Endometrium (tissue), 2 donors: ENCODE measurements at regions not wholly inside any gene's neighbourhood (a gene's known extent, or its start where the extent isn't known, plus 50 kb on each side); places are given as distances from the start of the nearest gene placed in this dataset.

Experiments used
- FAIRE-seq: peaks from 2 replicates; lab custom pipeline; 2012; peaks lifted over from hg19 to GRCh38; lab: Jason Lieb, UNC
- donor health status: control.
- donor health status: control.

DNA sequence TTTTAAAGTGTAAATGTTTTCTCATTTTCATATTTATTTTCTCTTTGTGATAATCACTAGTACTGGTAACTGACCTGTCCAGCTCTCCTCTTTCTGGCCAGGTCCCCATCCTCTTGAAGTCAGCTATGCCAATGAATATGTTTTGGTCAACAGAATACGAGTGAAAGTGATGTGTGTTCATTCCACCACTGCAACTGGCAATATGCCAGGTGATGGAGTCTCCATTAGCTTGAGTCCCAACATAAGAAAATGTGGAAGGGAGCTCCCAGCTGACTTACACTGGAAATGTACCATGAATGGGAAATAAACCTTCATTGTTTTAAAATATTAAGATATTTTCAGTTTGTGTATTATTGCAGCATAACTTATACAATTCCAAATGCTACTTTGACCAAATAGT lies 75.8 kb downstream of the CCDC34 start:
- no peak for FAIRE-seq

DNA sequence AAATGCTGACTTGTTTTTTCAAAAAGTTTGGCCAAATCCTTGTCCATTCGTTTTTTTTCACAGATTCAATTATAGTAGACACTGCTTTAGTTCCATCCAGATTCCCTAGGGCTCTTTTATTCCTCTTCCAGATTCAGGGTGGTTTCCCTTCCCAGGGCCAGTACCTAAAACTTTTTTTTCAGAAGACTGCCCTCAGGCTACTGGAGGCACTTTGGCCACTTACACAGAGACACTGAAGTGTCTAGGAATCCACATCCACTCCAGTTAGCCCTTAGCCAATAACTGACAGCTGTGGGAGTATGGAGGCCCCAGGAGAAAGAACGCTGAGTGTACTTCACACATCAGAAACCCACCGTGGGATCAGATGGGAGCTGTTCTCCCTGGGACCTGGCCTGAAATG lies 77.3 kb downstream of the CCDC34 start:
- no peak for FAIRE-seq

DNA sequence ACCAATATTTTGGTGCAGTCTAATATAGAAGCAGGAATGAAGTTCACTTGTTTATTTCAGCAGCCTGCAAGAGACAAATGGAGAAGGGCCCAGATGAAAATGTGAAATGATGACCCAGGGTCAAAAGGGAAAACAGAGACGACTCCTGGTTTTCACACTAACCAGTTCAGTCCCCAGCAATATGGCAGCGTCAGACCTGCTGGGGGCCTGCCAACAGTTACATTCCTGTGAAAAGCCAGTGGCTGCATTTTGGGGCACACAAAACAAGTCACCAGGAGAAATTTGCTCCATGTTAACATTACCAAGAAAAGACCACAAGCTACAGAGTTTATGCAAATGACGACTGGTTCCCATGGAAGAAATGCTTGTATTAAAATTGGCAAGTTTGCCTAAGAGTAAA lies 80.2 kb downstream of the CCDC34 start:
- no peak for FAIRE-seq

DNA sequence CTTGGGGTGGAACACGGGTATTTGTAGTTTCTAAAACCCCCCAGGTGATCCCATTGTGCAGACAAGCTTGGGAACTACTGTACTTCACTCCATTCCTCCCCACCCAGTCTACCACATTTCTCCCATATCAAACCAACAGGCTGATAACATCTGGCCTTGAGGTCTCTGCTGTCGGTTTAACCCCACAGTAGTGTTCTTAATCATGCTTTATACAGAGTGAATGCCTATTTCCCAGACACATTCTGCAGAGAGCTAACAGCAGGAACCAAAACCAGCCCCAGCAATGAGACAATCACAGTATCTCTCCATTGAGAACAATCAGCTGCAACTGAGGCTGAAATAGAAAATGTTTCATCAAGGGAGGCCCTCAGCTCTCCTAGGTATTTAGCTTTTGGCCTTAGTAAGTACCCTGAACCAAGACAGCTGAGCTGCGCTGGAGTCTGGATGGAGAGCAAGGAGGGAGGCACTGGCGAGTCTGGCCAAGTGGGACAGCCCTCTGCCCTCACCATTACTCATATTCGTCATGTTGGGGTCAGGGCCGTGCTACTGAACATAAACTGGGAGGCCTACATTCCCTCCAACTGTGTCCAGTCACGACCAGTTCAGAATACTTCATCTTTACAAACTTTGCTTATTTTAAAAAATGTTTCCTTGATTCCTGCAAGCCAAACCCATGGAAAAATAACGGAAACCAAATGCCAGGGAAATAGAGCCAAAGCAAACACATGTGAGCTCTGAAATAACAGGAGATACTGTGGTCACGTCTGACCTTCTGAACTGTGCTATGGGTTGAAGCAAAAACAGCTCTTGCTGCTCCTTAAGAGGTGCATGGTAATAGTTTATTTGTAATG lies 81.0 kb downstream of the CCDC34 start:
- FAIRE-seq: no peak

DNA sequence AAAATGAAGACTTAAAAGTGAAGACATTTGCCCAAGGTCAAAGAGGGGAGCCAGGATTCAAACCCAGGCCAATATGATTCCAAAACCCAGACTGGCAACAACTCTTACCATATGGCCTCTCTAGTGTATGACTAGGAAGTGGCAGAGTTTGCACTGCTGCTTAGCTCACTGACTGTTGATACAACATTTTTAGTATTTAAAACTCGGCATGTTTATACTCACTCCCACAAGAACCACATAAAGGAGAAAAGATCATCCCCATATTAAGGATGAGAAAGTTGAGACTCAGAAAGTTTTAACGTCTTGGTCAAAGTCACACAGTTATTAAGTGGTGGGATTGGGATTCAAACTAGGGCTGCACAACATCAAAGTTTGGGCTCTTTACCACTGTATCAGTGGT lies 81.7 kb downstream of the CCDC34 start:
- FAIRE-seq: no peak

DNA sequence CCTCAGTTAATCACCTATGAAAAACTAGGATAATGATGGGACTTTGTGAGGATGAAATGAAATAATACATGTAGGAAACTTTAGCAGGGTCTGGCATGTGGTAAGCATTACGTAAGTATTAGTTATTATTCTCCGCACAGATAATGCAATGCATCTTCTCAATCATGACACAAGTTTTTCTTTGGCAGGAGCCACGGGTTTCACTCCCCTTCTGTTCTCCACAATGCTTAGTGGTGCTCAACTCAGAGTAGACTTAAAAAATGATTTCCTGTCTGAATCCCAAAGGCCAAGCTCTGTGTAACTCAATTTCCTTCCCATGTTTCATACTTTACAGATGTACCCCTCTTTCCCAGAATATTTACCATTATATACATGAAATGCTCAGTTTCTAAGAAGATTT lies 82.9 kb downstream of the CCDC34 start:
- FAIRE-seq: no peak

DNA sequence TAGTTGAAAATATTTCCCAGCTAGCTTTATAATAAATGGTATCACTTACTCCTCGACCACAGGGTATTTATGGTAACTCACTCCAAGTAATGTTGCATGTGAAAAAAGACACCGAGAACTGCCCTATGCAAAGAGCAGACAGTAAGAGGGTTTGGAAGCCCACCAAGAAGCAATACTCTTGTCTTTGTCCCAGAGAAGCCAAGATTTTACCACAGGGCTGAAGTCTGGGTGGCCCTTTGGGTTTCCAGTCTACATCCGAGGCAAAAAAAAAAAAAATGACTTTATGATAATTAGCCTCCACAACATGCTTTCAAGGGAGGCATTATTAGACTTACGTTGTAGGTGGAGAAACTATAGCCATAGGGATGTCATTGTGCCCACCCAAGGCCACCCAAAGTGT lies 83.6 kb downstream of the CCDC34 start:
- FAIRE-seq: no peak

DNA sequence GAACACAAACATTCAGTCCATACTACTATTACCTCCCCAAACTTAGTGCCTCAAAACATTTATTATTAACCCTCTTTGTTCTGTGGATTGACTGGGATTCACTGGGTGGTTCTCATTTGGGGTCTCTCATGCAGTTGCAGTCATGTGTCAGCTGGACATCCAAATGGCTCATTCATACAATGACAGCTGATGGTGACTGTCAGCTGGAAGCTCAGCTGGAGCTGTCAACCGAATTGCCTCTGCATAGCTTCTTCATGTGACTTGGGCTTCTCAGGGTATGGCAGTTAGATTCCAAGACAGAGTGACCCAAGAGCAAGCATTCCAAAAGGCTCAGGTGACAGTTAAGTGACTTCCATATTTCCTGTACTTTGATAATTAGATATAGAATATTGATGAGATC lies 85.2 kb downstream of the CCDC34 start:
- no peak for FAIRE-seq

DNA sequence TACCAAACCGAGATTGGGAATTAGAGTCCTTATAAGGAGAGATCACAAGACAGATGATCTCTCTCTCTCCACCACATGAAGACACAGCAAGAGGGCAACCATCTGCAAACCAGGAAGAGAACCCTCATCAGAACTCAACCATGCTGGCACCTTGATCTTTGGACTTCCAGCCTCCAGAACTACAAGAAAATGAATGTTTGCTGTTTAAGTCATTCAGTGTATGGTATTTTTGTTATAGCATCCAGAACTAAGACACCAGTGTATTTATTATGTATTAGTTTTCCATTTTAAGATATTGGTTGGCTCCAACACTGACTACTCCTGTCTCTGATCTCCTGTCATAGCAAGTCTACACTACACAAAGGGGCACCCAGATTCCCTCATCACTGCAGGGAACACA lies 86.9 kb downstream of the CCDC34 start:
- no peak for FAIRE-seq

DNA sequence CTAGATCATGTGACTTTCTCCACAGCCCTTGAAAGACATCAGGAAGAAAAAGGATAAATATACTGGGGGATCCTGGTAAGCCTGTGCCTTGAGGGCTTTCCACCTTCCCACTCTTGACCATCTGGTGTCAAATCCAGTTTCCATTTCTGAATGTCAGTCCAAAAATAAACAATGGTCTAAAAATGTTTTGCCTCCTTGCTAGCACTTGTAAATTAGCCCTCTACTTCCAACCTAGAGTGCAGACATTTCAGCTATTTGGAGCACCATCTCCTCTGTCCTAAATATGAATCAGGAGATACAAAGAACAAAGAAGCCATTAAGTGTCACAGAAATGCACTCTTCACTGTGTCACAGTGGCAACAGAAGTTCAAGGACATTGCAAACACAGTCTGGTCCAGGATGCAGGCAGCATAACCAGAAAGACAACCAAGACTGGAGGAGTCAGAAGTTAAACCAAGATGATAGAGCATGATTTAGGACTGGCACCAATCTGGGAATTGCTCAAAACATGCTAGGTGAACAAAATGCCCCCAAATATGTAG lies 88.1 kb downstream of the CCDC34 start:
- FAIRE-seq: no peak

DNA sequence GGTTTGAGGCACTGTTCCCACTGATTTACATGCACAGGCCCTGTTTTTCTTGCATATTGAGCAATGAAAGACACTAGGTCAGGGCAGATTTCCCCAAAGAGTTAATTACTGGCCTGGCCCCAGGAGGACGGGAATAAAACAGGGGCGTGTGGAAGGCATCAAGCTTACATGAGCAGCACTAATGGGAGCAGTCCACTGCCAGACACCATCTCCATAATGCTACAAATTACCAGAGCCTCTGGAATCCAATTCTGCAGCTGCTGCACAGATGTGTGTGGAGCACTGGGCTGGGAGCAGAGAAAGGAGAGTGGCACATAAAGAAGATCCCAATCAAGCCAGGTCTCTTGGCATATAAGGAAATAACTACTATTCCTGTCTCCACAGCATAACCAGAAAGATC lies 96.9 kb downstream of the CCDC34 start:
- FAIRE-seq: no peak

DNA sequence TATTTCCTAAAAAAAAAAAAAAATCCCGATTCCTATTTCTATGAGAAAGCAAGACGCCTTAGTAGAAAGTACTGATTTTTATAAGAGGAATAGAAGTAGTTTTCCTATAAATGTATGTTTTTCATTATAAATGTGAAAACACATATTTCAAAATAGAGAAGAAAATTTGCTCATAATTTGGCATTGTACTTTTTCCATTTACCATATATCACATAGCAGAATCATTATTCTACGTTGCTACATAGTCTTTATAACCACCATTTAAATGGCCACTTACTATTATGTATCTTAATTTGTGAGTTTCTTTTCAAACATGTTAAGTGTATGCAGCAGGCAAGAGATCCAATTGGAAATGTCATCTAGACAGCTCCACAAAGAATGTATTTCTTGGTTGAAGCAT lies 99.0 kb downstream of the CCDC34 start:
- FAIRE-seq: no peak

DNA sequence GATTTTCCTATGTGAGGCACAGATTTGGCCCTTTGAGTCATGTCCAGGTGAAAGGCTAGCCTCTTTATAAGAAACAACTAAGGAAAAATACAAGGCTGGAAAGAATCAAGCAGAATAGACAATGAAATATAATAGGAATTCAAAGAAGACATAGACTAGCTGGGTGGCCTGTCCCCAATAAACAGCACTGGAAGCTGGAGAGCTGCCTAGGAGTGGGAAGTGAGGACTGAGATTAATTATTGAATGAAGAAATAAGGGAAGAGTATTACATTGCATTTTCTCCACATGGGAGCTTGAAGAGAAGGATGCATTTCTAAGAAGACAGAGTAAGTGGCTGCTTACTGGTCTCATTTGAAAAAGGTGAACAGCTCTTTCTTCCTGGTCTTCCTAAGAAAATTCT lies 100.0 kb downstream of the CCDC34 start:
- no peak for FAIRE-seq

DNA sequence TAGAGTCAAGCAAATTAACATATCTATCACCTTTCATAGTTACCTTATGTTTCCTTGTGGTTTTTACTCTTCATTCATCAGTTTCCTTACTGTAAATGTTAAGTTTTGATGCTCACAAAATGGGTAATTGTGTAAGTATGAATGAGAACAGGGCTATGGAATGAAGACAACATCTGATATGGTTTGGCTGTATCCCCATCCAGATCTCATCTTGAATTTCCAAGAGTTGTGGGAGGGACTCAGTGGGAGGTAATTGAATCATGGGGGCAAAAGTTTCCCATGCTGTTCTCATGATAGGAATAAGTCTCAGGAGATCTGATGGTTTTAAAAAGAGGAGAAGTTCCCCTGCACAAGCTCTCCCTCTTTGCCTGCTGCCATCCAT lies 107.6 kb downstream of the CCDC34 start:
- FAIRE-seq: no peak

DNA sequence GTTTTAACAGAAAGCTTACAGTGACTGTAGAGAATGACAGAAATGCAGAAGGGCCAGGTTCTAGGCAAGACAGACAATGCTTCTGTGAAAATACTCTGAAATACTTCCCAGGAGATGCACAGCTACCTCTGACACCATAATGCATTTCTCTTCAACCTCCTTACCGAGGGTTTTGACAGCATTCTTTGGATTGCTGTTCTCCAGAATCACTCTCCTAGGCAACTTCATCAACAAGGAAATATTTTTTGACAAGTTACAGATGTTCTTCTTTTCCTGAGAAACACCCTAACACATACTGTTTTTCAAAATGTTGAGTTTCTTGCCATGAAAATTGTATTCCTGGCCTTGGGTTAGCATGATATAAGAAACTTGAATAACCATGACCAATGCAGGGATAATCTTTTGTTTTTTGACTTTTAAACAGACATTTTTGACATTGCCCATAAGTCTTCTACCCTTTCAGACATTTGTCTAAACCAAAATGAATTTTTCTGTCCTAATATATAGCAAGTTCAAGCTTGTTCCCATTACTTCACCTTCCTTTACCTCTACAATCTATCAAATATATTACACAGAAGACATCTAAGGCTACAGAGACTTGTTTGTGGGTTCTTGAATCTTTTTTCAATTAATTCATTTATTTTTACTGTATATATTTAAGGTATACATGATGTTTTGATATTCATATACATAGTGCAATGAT lies 108.1 kb downstream of the CCDC34 start:
- FAIRE-seq: no peak

DNA sequence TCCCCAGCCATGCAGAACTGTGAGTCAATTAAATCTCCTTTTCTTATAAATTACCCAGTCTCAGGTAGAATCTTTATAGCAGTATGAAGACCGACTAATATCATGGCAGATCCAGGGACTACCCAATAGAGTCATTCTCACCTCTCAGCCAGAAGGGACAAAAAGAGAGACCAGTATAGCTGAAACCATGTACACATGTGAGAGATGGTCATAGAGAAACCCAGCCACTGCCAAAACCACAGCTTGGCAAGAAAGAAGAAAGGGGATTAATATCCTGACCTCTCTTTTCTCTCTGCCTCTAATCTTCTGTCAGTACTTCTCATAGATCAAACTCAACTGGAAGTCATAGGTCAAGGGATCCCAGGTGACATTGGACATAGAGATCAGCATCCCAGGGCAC lies 109.8 kb downstream of the CCDC34 start:
- FAIRE-seq: no peak

DNA sequence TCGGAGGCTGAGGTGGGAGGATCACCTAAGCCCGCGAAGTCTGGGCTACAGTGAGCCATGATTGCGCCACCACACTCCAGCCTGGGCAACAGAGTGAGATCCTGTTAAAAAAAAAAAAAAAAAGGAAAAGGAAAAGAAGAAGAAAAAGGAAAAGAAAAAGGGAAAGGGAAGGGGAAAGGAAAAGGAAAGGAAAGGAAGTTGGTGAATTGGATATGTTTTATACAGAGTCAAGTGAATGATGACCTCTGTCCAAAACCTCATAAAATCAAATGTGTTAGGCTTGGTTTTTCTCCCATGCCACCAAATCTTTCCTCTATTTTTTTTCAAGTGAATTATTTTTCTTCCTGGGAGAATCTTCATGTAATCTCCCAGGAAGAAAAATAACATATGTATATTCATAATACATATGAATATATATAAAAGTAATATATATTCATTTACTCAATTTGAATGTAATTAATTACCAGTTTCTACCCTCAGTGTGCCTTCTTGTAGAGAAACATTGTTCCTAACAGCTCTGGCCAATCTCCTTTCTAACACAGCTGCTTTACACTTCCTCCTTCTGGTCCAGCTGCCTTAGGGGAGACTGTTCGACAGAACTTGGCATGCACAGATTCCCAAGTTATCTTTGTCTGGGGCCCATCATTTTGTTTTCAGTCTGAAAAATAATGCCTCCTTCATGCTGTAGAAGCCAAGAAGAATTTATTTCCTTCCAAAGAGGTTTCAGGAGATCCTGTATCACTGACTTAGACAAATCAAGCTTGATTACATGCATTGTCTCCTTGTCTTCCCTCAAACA lies 111.9 kb downstream of the CCDC34 start:
- FAIRE-seq: no peak

DNA sequence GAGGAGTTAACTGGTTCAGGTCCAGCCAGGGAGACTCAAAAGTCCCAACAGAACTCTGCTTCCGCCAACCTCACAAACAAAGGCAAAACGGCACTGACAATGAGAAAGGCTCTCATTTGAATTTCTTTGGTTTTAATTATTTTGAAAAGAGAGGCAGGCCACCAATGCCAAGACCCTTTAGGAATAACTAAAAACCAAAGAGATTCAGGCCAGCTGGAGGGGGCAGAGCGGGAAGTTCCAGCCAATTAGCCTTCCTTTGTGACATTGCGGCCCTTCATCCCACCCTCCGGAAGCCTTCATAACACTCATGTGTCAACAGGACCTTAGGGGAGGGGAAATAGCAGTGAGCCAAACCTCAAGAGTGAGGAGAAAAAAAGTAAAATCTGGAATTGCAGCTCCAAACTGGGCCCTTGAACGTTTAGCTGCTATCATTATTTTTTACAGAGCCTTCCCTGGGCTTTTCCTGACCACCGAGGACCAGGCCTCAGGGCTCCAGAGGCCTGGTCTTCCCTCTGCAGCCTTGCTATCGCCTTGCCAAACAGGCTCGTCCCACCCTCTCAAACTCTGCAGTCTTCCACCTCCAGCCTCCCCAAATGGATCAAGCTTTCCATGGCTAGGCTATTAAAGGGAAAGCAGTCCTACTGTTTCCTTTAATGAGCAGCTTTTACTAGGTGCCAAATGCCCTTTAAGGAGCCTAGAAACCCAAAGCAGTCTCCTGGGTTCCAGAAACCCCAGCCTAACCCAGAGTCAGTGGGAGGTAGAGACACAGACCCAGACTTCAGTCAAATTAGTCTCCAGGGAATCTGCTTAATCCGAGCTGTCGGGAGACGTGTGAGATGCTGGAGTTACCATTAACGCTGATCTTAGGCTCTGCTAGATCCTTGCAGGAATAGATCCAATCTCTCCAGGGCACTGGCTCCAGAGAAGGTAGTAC lies 114.2 kb downstream of the CCDC34 start:
- no peak for FAIRE-seq

DNA sequence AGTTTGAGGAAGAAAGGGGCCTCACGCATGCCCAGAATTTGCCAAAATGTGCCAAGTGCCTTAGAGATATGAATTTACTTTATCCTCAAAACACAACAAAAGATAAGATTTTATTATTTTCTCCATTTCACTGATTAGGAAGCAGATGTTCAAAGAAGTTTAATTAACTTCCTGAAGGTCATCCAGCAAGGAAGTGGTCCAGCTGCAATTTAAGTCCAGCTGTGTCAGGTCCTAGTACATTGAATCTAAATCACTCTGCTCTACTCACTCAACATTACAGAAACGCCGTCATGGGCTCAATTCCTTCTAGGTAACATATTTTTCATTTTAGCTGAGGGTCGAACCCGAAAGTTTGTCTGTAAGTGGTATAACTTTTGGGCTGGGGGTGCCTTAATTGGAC lies 115.4 kb downstream of the CCDC34 start:
- no peak for FAIRE-seq

DNA sequence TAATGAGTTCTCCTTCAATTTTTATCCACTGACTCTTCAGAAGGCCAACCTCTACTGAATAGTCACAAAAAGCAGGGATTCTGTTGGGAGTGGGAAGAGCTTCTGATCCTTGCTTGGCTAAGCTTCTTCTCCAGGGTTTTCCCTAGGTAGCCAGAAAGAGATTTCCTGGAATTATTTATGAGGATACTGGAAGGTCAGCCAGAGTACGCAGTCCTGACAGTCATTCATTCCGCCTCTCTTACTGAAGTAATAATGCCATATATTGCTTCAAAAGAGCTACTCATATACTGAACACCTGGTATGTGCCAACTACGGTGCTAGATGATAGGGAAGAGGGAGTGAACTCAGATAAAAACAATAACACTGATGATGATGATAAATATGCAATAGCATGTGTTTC lies 116.1 kb downstream of the CCDC34 start:
- no peak for FAIRE-seq

DNA sequence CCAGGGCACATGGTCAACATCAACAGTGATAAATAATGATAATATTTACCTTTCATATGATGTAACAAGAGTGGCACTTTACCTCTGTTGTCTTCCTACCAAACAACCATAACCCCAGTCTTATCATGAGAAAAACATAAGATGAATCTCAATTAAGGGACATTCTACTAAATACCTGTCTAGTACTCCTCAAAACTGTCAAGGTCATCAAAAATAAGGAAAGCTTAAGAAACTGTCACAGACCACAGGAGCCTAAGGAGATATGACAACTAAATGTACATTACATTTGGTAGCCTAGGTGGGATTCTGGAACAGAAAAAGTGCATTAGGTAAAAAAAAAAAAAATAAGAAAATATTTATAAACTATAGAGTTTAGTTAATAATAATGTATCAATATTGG lies 118.1 kb downstream of the CCDC34 start:
- FAIRE-seq: no peak

DNA sequence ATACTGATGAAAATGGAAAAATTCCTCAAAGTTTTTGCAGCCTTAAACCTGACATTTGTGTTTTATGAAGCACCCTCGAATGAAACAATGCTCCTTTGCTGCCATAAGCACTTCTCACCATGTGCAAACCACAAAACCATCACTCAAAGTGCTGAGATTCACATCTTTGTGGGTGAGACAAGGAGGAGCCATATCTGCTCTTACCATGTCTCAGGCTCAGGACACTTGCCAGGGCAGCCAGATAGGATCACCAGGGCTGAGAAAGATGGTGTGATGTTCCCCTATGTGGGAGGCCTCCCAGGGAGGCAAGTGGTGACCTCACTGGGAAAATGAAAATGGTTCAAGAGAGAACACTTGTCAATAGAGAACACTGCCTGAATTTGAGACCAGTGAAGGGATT lies 120.4 kb downstream of the CCDC34 start:
- FAIRE-seq: no peak
